OCI-LY7 (cell line): ENCODE measurements at regions not wholly inside any gene's neighbourhood (a gene's known extent, or its start where the extent isn't known, plus 50 kb on each side); places are given as distances from the start of the nearest gene placed in this dataset.

Source experiments
- CTCF ChIP-seq: fragments of 200-600 bp; sonication (generic); conservative IDR thresholded peaks from 2 replicates; pipeline ENCODE4 v1.5.1; 2014; ENCODE audit warnings: mild to moderate bottlenecking, antibody characterized with exemption, low read length, moderate library complexity, mixed read lengths
- EZH2phosphoT487 ChIP-seq: fragments of 200-600 bp; sonication (generic); IDR thresholded peaks from 2 replicates; pipeline ENCODE4 v1.6.1; 2018; ENCODE audit warnings: low read depth, borderline replicate concordance, mild to moderate bottlenecking, mixed run types, antibody characterized with exemption, low read length, moderate library complexity, mixed read lengths

GRCh38 chr14:104431351-104431928, 148.1 kb upstream of the C14orf180 start:
- TF ChIP-seq CTCF, result no peak
- no peak for TF ChIP-seq EZH2phosphoT487
